Muscle of back (tissue), 3 donors: ENCODE measurements at regions not wholly inside any gene's neighbourhood (a gene's known extent, or its start where the extent isn't known, plus 50 kb on each side); places are given as distances from the start of the nearest gene placed in this dataset.

Experiments
- DNase-seq, 3 donors: peaks; one replicate each; pipeline versions ENCODE4 v3.0.0 to v3.0.0-alpha.2; 2013

DNA sequence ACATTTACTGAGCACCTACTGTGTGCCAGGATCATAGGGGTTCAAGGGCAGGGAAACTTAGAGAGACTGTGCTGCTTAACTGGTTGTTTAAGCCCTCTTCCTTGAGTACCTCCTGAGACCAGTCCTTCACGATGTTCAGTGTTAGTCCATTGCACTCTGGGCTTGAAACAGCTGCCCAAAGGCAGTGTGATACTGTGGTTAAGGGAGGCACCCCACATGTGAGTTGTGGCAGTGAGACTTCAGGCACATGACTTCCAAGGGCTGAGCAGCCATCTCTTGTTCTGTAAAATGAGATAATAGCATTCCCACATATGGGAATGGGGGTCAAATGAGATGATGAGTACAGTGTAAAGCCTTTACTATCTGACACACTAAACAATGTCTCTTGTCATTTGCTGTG is 75.1 kb downstream of the LINGO1 start:
- no peak for DNase-seq

GRCh38 chr15:77557144-77557543 is 75.6 kb downstream of the LINGO1 start:
- DNase-seq: no peak

DNA sequence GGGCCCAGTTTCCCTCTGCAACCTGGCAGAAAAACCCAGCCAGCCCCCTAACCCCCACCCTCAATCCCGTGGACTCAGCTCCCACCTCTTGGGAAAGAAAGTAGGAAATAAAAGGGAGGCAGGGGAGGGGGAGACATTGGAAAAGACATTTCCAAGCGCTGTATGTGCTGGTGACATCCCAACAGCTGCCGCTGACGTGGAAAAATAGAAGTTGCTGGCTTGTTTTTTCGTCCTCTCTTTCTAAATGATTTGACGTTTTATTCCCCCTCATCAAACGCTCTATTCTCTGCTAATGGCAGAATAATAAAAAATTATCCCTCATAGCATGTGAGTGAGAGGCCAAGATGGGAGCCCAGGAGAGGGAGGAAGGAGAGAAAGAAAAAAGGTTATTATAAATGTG is 76.1 kb downstream of the LINGO1 start:
- no peak for DNase-seq

- DNase-seq: no peak
Observed at GRCh38 chr15:77555232-77555631, 77.5 kb downstream of the LINGO1 start.

- peak in 1 of 3 donors; percentile 60 for DNase-seq
Observed at GRCh38 chr15:77554306-77555080, 78.2 kb downstream of the LINGO1 start.

- DNase-seq: no peak
Observed at GRCh38 chr15:77553695-77554094, 79.0 kb downstream of the LINGO1 start.

- DNase-seq: no peak
Observed at GRCh38 chr15:77553257-77553656, 79.5 kb downstream of the LINGO1 start.

GRCh38 chr15:77552066-77552465 is 80.6 kb downstream of the LINGO1 start:
- DNase-seq: no peak

GRCh38 chr15:77550301-77551251 is 82.1 kb downstream of the LINGO1 start:
- no peak for DNase-seq

DNA sequence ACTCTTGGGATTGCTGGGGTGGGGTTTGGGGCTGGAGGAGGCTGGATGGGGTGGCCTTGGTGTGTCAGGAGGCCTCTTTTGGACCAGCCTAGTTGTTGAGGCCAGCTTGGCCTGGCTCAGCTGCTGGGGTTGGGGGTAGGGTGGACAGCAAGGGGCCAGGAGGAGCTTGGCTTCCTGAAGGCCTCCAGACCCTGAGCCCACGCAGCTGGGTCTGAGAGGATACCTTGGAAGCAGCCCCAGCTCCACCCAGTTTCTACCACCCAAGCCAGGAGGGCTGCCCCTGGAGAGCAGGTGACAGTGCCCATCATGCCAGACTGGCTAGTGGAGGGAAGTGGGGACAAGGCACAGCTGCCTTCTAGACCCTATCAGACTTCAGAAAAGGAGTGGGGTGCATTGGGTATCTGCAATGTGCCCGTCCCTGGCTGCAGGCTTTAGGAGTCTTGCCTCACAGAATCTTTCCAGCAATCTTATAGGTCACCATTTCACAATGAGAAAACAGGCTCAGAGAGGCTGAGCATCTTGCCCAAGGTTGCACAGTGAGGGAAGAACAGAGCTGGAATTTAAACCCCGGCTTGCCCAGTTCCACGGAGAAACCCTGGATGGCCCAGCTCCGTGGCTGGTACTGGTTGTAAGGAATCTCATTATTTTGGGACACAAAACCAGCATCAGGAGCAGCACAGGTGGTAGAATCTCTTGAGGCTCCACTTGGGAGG is 83.0 kb downstream of the LINGO1 start:
- DNase-seq: peak in 1 of 3 donors; percentile 28

DNA sequence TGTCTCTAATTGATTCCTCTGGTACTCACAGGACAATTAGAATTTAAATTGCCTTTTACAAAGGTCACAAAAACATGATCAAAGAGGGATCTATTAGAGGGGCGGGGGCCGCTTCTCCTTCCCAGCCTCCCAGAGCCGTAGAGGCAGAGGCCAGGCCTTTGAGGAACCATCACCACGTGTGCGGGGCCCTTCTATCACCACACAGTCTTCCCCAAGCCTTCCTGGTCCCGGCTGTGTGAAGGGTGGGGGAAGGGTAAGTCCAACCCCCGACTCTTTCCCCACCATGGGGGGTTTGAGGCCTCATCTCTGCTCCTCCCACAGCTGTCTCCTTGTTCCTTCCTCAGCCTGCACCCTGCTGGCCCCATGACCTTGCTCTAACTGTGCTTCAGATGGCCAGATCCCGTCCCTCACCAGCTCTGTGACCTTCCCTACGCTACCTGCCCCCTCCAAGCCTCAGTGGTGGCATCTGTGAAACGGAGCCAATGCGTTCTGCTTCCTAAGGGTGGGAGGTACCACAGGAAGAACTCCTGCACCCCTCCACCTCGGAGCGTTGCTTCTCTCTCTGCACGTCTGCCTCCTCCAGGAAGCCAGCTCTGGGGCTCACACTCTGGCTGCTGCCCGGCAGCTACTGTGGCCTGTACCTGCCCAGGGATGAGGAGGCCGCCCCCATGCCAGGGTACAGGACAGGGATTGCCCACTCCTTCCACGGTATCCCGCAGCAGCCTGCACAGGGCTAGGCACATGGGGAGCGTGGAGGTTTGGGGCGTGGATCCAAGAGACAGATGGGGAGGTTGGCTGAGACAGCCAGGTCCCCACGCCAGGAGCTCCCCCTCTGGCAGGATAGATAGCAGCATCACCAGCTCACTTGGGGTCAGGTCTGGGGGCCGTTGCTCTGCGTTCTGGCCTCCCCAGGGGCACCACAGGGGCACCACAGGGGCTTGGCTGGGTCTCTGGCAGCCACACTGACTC is 83.8 kb downstream of the LINGO1 start:
- DNase-seq: no peak

- no peak for DNase-seq
Observed at GRCh38 chr15:77547801-77548588, 84.7 kb downstream of the LINGO1 start.

- DNase-seq: no peak
Observed at GRCh38 chr15:77546870-77547269, 85.8 kb downstream of the LINGO1 start.

GRCh38 chr15:77546050-77546501 is 86.6 kb downstream of the LINGO1 start:
- DNase-seq: peak in 1 of 3 donors; percentile 5

DNA sequence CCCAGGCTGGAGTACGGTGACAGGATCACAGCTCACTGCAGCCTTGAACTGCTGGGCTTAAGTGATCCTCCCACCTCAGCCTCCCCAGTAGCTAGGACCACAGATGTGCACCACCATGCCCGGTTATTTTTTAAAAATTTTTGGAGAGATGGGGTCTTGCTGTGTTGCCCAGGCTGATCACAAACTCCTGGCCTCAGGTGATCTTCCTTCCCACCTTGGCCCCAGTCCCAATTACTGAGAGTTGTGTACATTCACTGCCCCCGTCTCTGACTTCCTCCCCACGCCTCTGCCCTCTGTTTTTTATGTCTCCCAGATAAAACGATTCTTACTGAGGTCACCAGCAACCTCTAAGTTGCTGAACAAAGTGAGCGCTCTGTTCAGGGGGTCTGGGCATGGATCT is 87.7 kb downstream of the LINGO1 start:
- DNase-seq: peak in 1 of 3 donors; percentile 1

DNA sequence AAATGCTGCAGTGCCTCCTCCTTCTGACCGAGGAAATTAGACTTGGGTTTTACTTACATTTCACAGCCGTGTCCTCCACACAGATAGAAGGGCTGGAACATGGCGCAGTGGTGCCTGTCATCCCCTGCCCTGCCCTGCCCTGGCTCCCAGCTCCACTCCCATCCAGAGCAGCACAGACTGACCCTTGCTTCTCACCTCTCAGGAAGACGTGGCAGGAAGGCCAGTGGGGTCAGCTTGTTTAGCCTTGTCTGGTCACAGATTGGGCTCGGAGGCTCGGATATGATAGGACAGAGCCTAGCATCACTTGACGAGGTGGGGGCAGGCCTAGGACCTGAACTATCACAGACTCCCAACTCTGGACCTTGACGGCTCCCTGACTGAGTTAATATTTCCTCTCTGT is 88.5 kb downstream of the LINGO1 start:
- peak in 1 of 3 donors; percentile 7 for DNase-seq

DNA sequence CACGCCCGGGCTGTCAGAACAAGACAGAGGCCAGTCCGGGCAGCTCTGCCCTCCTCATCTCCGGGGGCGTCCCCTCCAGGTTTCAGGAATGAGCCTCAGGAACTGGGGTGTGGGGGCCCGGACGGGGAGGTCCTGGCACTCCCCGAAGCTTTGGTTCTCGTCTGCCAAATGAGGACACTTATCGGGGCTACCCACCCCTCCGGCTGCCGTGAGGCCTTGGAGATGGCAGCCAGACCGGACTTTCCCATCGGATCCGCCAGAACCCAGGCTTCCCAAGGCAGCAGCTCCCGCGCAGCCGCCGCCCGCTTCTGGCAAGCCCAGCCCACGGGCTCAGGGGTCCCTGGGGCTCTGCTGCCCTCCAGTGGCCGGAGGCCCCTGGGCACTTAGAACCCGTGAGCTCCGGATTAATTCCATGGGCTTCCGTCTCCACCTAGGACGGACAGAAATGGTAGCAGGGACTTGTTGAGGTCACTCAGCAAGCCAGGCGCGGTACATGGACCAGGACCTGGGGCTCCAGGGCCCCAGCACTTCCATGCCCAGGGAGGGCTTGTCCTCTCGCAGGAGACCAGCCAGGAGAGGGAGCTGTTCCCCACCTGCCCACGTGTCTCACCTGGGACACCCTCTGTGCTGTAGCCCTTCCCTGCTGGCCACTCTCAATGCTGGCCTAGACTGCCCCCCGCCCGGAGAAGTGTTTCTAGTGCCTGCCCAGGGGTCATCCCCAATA is 89.4 kb downstream of the LINGO1 start:
- peak; percentile 78 to 94 (median 90) for DNase-seq

DNA sequence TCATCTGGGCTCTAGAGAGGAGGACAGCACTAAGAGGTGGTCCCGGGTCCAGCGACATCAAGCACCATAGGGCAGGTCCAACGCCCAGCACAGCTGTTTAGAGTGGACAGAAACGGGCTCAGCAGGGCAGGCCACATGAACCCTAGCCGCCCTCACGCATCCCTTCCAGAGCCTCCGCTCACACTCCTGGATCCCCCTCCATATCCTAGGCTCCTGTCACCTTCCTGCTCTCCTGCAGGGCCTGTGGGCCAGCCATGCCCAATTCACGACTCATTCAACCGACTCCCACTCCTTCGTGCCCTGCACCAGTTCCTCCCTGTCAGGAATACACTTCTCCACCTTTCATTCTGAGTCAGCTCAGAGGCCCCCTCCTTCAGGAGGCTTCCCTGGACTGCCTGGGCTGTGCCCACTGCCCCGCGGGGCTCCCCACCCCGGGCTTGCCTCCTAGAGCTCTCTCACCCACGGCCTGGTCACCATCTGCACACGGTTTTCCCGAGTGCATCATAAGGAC is 90.2 kb downstream of the LINGO1 start:
- DNase-seq: peak in 1 of 3 donors; percentile 45
